ENCODE measurements at regions not wholly inside any gene's neighbourhood (a gene's known extent, or its start where the extent isn't known, plus 50 kb on each side); places are given as distances from the start of the nearest gene placed in this dataset.

GRCh38 chr3:72219752-72220151, 434.8 kb upstream of the PROK2 start:
- DNase-seq: no peak

GRCh38 chr3:72217570-72217969, 432.6 kb upstream of the PROK2 start:
- no peak for DNase-seq

- DNase-seq: no peak
Observed at GRCh38 chr3:72214066-72214951, 429.4 kb upstream of the PROK2 start.

- no peak for DNase-seq
Observed at GRCh38 chr3:72213296-72214065, 428.5 kb upstream of the PROK2 start.

- DNase-seq: no peak
Observed at GRCh38 chr3:72212396-72212795, 427.4 kb upstream of the PROK2 start.

GRCh38 chr3:72210261-72210660, 425.3 kb upstream of the PROK2 start:
- no peak for DNase-seq

GRCh38 chr3:72205297-72205826, 420.4 kb upstream of the PROK2 start:
- no peak for DNase-seq

- DNase-seq: no peak
Observed at GRCh38 chr3:72204452-72204851, 419.5 kb upstream of the PROK2 start.

- DNase-seq: no peak
Observed at GRCh38 chr3:72203613-72204349, 418.8 kb upstream of the PROK2 start.

GRCh38 chr3:72203105-72203504, 418.2 kb upstream of the PROK2 start:
- no peak for DNase-seq

- DNase-seq: no peak
Observed at GRCh38 chr3:72200332-72200731, 415.4 kb upstream of the PROK2 start.

GRCh38 chr3:72199530-72199929, 414.6 kb upstream of the PROK2 start:
- no peak for DNase-seq

- DNase-seq: no peak
Observed at GRCh38 chr3:72196377-72196929, 411.5 kb upstream of the PROK2 start.

GRCh38 chr3:72195895-72196294, 410.9 kb upstream of the PROK2 start:
- no peak for DNase-seq

GRCh38 chr3:72194458-72194857, 409.5 kb upstream of the PROK2 start:
- no peak for DNase-seq

- no peak for DNase-seq
Observed at GRCh38 chr3:72193771-72194430, 409.0 kb upstream of the PROK2 start.

GRCh38 chr3:72192572-72192971, 407.6 kb upstream of the PROK2 start:
- no peak for DNase-seq

GRCh38 chr3:72191209-72191960, 406.4 kb upstream of the PROK2 start:
- no peak for DNase-seq

GRCh38 chr3:72190050-72190449, 405.1 kb upstream of the PROK2 start:
- DNase-seq: no peak

GRCh38 chr3:72189339-72189738, 404.4 kb upstream of the PROK2 start:
- DNase-seq: no peak

GRCh38 chr3:72188536-72188935, 403.6 kb upstream of the PROK2 start:
- no peak for DNase-seq

GRCh38 chr3:72187131-72187530, 402.2 kb upstream of the PROK2 start:
- DNase-seq: no peak
